ENCODE measurements at regions not wholly inside any gene's neighbourhood (a gene's known extent, or its start where the extent isn't known, plus 50 kb on each side); places are given as distances from the start of the nearest gene placed in this dataset.

- no peak for DNase-seq (ENCODE audit: extremely low read depth in 1 of 2, low read depth in 1 of 2)
Observed at GRCh38 chr13:72258340-72258981, 391.5 kb upstream of the DACH1 start.

GRCh38 chr13:72255908-72256307, 388.9 kb upstream of the DACH1 start:
- DNase-seq (ENCODE audit: extremely low read depth in 1 of 2, low read depth in 1 of 2): no peak

GRCh38 chr13:72253754-72254153, 386.8 kb upstream of the DACH1 start:
- DNase-seq (ENCODE audit: extremely low read depth in 1 of 2, low read depth in 1 of 2): no peak

GRCh38 chr13:72246396-72246795, 379.4 kb upstream of the DACH1 start:
- DNase-seq (ENCODE audit: extremely low read depth in 1 of 2, low read depth in 1 of 2): no peak

GRCh38 chr13:72244788-72245187, 377.8 kb upstream of the DACH1 start:
- no peak for DNase-seq (ENCODE audit: extremely low read depth in 1 of 2, low read depth in 1 of 2)

GRCh38 chr13:72230131-72230530, 363.1 kb upstream of the DACH1 start:
- no peak for DNase-seq (ENCODE audit: extremely low read depth in 1 of 2, low read depth in 1 of 2)

GRCh38 chr13:72229067-72229466, 362.1 kb upstream of the DACH1 start:
- DNase-seq (ENCODE audit: extremely low read depth in 1 of 2, low read depth in 1 of 2): no peak

- no peak for DNase-seq (ENCODE audit: extremely low read depth in 1 of 2, low read depth in 1 of 2)
Observed at GRCh38 chr13:72221276-72221962, 354.4 kb upstream of the DACH1 start.

GRCh38 chr13:72218966-72219365, 352.0 kb upstream of the DACH1 start:
- DNase-seq (ENCODE audit: extremely low read depth in 1 of 2, low read depth in 1 of 2): no peak

- DNase-seq (ENCODE audit: extremely low read depth in 1 of 2, low read depth in 1 of 2): no peak
Observed at GRCh38 chr13:72217142-72217541, 350.1 kb upstream of the DACH1 start.

GRCh38 chr13:72208112-72208645, 341.2 kb upstream of the DACH1 start:
- DNase-seq (ENCODE audit: extremely low read depth in 1 of 2, low read depth in 1 of 2): no peak

- no peak for DNase-seq (ENCODE audit: extremely low read depth in 1 of 2, low read depth in 1 of 2)
Observed at GRCh38 chr13:72205773-72206172, 338.8 kb upstream of the DACH1 start.

GRCh38 chr13:72204291-72204690, 337.3 kb upstream of the DACH1 start:
- no peak for DNase-seq (ENCODE audit: extremely low read depth in 1 of 2, low read depth in 1 of 2)

- no peak for DNase-seq (ENCODE audit: extremely low read depth in 1 of 2, low read depth in 1 of 2)
Observed at GRCh38 chr13:72201726-72202125, 334.7 kb upstream of the DACH1 start.

- no peak for DNase-seq (ENCODE audit: extremely low read depth in 1 of 2, low read depth in 1 of 2)
Observed at GRCh38 chr13:72199640-72200039, 332.6 kb upstream of the DACH1 start.

GRCh38 chr13:72198967-72199560, 332.1 kb upstream of the DACH1 start:
- DNase-seq (ENCODE audit: extremely low read depth in 1 of 2, low read depth in 1 of 2): no peak

GRCh38 chr13:72198042-72198441, 331.0 kb upstream of the DACH1 start:
- no peak for DNase-seq (ENCODE audit: extremely low read depth in 1 of 2, low read depth in 1 of 2)

GRCh38 chr13:72195044-72195704, 328.2 kb upstream of the DACH1 start:
- DNase-seq (ENCODE audit: extremely low read depth in 1 of 2, low read depth in 1 of 2): no peak

- DNase-seq (ENCODE audit: extremely low read depth in 1 of 2, low read depth in 1 of 2): no peak
Observed at GRCh38 chr13:72194523-72194922, 327.5 kb upstream of the DACH1 start.

- no peak for DNase-seq (ENCODE audit: extremely low read depth in 1 of 2, low read depth in 1 of 2)
Observed at GRCh38 chr13:72186730-72187422, 319.9 kb upstream of the DACH1 start.

GRCh38 chr13:72185776-72186175, 318.8 kb upstream of the DACH1 start:
- no peak for DNase-seq (ENCODE audit: extremely low read depth in 1 of 2, low read depth in 1 of 2)

Measured in stimulated activated CD8-positive, alpha-beta memory T cell treated with anti-CD3 and anti-CD28 coated beads, Interleukin-7, amount 100 ng/mL, for 48 hours (primary cell).